PC-9 (cell line): ENCODE measurements at regions not wholly inside any gene's neighbourhood (a gene's known extent, or its start where the extent isn't known, plus 50 kb on each side); places are given as distances from the start of the nearest gene placed in this dataset.

ENCODE experiments used
- EZH2 ChIP-seq: fragments of 200-600 bp; sonication (generic); IDR thresholded peaks from 2 replicates; pipeline ENCODE4 v1.8.0; 2017; ENCODE audit warnings: antibody characterized with exemption, low read depth
- TF ChIP-seq, protein P1 (sequence below): fragments of 200-600 bp; sonication (generic); conservative IDR thresholded peaks from 2 replicates; pipeline ENCODE4 v1.6.1; 2017; ENCODE audit warnings: mixed run types, antibody characterized with exemption, mild to moderate bottlenecking, moderate library complexity

DNA sequence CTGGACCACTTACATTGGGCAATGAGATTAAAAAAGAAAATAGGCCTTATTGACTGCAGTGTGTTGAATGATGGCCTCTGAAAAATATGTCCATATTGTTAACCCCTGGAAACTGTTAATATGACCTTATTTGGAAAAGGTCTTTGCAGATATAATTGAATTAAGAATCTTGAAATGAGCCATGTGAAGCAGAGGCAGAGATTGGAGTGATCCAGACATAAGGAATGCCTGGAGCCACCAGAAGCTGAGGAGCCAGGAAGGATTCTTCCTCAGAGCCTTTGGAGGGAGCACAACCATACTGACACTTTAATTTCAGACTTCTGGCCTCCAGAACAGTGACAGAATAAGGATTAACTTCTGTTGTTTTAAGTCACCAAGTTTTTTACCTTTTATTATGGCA is 510.4 kb upstream of the AGTR1 start:
- TF ChIP-seq, protein P1, sequence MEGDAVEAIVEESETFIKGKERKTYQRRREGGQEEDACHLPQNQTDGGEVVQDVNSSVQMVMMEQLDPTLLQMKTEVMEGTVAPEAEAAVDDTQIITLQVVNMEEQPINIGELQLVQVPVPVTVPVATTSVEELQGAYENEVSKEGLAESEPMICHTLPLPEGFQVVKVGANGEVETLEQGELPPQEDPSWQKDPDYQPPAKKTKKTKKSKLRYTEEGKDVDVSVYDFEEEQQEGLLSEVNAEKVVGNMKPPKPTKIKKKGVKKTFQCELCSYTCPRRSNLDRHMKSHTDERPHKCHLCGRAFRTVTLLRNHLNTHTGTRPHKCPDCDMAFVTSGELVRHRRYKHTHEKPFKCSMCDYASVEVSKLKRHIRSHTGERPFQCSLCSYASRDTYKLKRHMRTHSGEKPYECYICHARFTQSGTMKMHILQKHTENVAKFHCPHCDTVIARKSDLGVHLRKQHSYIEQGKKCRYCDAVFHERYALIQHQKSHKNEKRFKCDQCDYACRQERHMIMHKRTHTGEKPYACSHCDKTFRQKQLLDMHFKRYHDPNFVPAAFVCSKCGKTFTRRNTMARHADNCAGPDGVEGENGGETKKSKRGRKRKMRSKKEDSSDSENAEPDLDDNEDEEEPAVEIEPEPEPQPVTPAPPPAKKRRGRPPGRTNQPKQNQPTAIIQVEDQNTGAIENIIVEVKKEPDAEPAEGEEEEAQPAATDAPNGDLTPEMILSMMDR, result no peak
- TF ChIP-seq EZH2, result no peak
